Peyer's patch (tissue), 4 donors: ENCODE measurements at regions not wholly inside any gene's neighbourhood (a gene's known extent, or its start where the extent isn't known, plus 50 kb on each side); places are given as distances from the start of the nearest gene placed in this dataset.

Experiments used
- POLR2A ChIP-seq, 2 donors: fragments of 450-650 bp; IDR thresholded peaks; one replicate each; pipeline ENCODE4 v1.5.1; 2017; ENCODE audit warnings: antibody characterized with exemption in 2 of 2, mild to moderate bottlenecking in 2 of 2, moderate library complexity in 2 of 2
- TF ChIP-seq, protein P1 (sequence below), 6 experiments: fragments of 450-650 bp in 4 of 6; fragments of 200-600 bp in 2 of 6; sonication (generic) in 1 of 6; IDR thresholded peaks; one replicate each; pipeline ENCODE4 v1.5.1; 2017 to 2019; ENCODE audit warnings: antibody characterized with exemption in 6 of 6, mild to moderate bottlenecking in 3 of 6, moderate library complexity in 1 of 6

DNA sequence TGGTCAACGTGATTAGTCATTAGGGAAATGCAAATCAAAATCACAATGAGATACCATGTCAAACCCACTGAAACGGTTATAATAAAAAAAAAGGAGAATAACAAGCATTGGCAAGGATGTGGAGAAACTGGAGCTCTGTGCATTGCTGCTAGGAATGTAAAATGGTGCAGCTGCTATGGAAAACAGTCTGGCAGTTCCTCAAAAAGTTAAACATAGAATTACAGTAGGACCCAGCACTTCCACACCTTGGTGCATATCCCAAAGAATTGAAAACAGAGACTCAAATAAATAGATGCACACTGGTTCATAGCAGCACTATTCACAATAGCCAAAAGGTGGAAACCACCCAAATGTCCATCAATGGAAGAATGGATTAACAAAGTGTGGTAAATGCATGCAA, 201.5 kb upstream of the TUT7 start:
- TF ChIP-seq POLR2A (IDR thresholded peaks at IDR 0.05) = no peak
- TF ChIP-seq, protein P1, sequence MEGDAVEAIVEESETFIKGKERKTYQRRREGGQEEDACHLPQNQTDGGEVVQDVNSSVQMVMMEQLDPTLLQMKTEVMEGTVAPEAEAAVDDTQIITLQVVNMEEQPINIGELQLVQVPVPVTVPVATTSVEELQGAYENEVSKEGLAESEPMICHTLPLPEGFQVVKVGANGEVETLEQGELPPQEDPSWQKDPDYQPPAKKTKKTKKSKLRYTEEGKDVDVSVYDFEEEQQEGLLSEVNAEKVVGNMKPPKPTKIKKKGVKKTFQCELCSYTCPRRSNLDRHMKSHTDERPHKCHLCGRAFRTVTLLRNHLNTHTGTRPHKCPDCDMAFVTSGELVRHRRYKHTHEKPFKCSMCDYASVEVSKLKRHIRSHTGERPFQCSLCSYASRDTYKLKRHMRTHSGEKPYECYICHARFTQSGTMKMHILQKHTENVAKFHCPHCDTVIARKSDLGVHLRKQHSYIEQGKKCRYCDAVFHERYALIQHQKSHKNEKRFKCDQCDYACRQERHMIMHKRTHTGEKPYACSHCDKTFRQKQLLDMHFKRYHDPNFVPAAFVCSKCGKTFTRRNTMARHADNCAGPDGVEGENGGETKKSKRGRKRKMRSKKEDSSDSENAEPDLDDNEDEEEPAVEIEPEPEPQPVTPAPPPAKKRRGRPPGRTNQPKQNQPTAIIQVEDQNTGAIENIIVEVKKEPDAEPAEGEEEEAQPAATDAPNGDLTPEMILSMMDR (IDR thresholded peaks at IDR 0.05) = no peak
